H1 (cell line): ENCODE measurements at regions not wholly inside any gene's neighbourhood (a gene's known extent, or its start where the extent isn't known, plus 50 kb on each side); places are given as distances from the start of the nearest gene placed in this dataset.

Experiments used
- CTCF ChIA-PET: fragments of 300-600 bp; sonication (Branson Sonifier 250); formaldehyde crosslinking; loops from one replicate; lab custom pipeline; 2021; ENCODE audit not compliant: partially characterized antibody; lab: Charles Lee
- POLR2A ChIA-PET: fragments of 300-600 bp; sonication (Branson Sonifier 250); formaldehyde crosslinking; loops from one replicate; lab custom pipeline; 2021; ENCODE audit warnings: inconsistent platforms; ENCODE audit not compliant: partially characterized antibody; lab: Charles Lee
- DNase-seq, 2 experiments: peaks; one replicate each; pipeline versions ENCODE4 v3.0.0 to v3.0.0-alpha.2; 2010 to 2022; ENCODE audit warnings: low spot score in 2 of 2, low read depth in 1 of 2, mixed read lengths in 1 of 2
- FAIRE-seq: peaks from 2 replicates; lab custom pipeline; 2011; peaks lifted over from hg19 to GRCh38; lab: Jason Lieb, UNC
- H2AFZ ChIP-seq: 2 replicates; pipeline ENCODE4 v1.8.1; 2012; ENCODE audit warnings: low read length, inconsistent platforms
- H2AK5ac ChIP-seq: 2 replicates; pipeline ENCODE4 v1.6.1; 2013; ENCODE audit warnings: low read depth, low read length
- H2BK120ac ChIP-seq: replicated peaks from 2 replicates; pipeline ENCODE3; 2013; ENCODE audit warnings: low read depth, low read length, inconsistent platforms
- H2BK12ac ChIP-seq: 2 replicates; pipeline ENCODE4 v1.6.1; 2013; ENCODE audit warnings: low read depth, low read length
- H2BK15ac ChIP-seq: 2 replicates; pipeline ENCODE4 v1.6.1; 2013; ENCODE audit warnings: low read length
- H2BK20ac ChIP-seq: 2 replicates; pipeline ENCODE4 v1.6.1; 2013; ENCODE audit warnings: low read length
- H2BK5ac ChIP-seq: 2 replicates; pipeline ENCODE4 v1.6.1; 2013; ENCODE audit warnings: low read depth, low read length
- H3K14ac ChIP-seq: 2 replicates; pipeline ENCODE4 v1.6.1; 2013; ENCODE audit warnings: inconsistent platforms; ENCODE audit not compliant: insufficient read length
- H3K18ac ChIP-seq: 2 replicates; pipeline ENCODE4 v1.6.1; 2013; ENCODE audit warnings: low read length; ENCODE audit errors: extremely low read depth
- H3K23ac ChIP-seq: 2 replicates; pipeline ENCODE4 v1.6.1; 2013; ENCODE audit warnings: inconsistent platforms; ENCODE audit not compliant: insufficient read length
- H3K23me2 ChIP-seq: 2 replicates; pipeline ENCODE4 v1.6.1; 2013; ENCODE audit warnings: low read depth, low read length
- H3K27ac ChIP-seq: 2 replicates; pipeline ENCODE4 v1.6.1; 2011; ENCODE audit warnings: low read depth, low read length, inconsistent platforms
- H3K27me3 ChIP-seq, 4 experiments: replicated peaks in 1 of 4; 1 replicate in 1 of 4; 2 replicates in 3 of 4; pipeline versions ENCODE4 v1.6.1 to v1.8.1; 2011 to 2013; ENCODE audit warnings: low read length in 3 of 4, mild to moderate bottlenecking in 3 of 4, inconsistent platforms in 2 of 4, mixed read lengths in 2 of 4, moderate library complexity in 1 of 4; ENCODE audit not compliant: control insufficient read depth in 3 of 4, insufficient read depth in 3 of 4; ENCODE audit errors: extremely low read depth in 1 of 4
- H3K36me3 ChIP-seq, 4 experiments: 2 replicates each; pipeline versions ENCODE4 v1.6.1 to v1.8.1; 2011 to 2013; ENCODE audit warnings: mild to moderate bottlenecking in 4 of 4, low read length in 3 of 4, moderate library complexity in 2 of 4, control low read depth in 1 of 4, inconsistent platforms in 1 of 4; ENCODE audit not compliant: insufficient read depth in 4 of 4, control insufficient read depth in 2 of 4
- H3K4ac ChIP-seq: replicated peaks from 2 replicates; pipeline ENCODE3; 2013; ENCODE audit warnings: low read length, low read depth, mixed read lengths, inconsistent platforms; ENCODE audit not compliant: insufficient read length
- H3K4me1 ChIP-seq, 4 experiments: replicated peaks in 1 of 4; 1 replicate in 1 of 4; 2 replicates in 3 of 4; pipeline versions ENCODE4 v1.6.1 to v1.8.1; 2011 to 2013; ENCODE audit warnings: low read length in 3 of 4, inconsistent platforms in 2 of 4, mixed read lengths in 1 of 4; ENCODE audit not compliant: insufficient read depth in 4 of 4, control insufficient read depth in 3 of 4
- H3K4me2 ChIP-seq, 2 experiments: 2 replicates each; pipeline versions ENCODE4 v1.6.1 to v1.8.1; 2011 to 2013; ENCODE audit warnings: low read depth in 2 of 2, low read length in 2 of 2, control low read depth in 1 of 2, inconsistent platforms in 1 of 2, mild to moderate bottlenecking in 1 of 2; ENCODE audit not compliant: insufficient read depth in 1 of 2
- H3K4me3 ChIP-seq, 4 experiments: fragments of 200-600, 300-600 bp in 1 of 4; sonication (generic), shearing (Covaris generic), sonication (Bioruptor Twin) in 1 of 4; 2 replicates each; pipeline versions ENCODE4 v1.5.1 to v1.8.1; 2011 to 2016; ENCODE audit warnings: low read length in 4 of 4, low read depth in 3 of 4, control low read depth in 2 of 4, inconsistent platforms in 2 of 4, mild to moderate bottlenecking in 2 of 4, mixed read lengths in 1 of 4, moderate library complexity in 1 of 4; ENCODE audit not compliant: insufficient read depth in 2 of 4; ENCODE audit errors: extremely low read depth in 1 of 4
- H3K56ac ChIP-seq: replicated peaks from 2 replicates; pipeline ENCODE3; 2013; ENCODE audit warnings: low read depth, mild to moderate bottlenecking, mixed read lengths, low read length, inconsistent platforms; ENCODE audit not compliant: insufficient read length
- H3K79me1 ChIP-seq: 2 replicates; pipeline ENCODE4 v1.6.1; 2013; ENCODE audit warnings: low read depth, low read length, control low read depth
- H3K79me2 ChIP-seq, 2 experiments: 2 replicates each; pipeline versions ENCODE4 v1.6.1 to v1.8.1; 2012 to 2013; ENCODE audit warnings: low read length in 2 of 2, mild to moderate bottlenecking in 2 of 2, inconsistent platforms in 1 of 2; ENCODE audit not compliant: insufficient read depth in 2 of 2, control insufficient read depth in 1 of 2
- H3K9ac ChIP-seq, 4 experiments: replicated peaks in 1 of 4; 1 replicate in 1 of 4; 2 replicates in 3 of 4; pipeline versions ENCODE4 v1.6.1 to v1.8.1; 2011 to 2013; ENCODE audit warnings: low read depth in 3 of 4, low read length in 3 of 4, control low read depth in 2 of 4, mild to moderate bottlenecking in 2 of 4, moderate library complexity in 2 of 4, inconsistent platforms in 1 of 4; ENCODE audit errors: extremely low read depth in 1 of 4
- H3K9me3 ChIP-seq, 2 experiments: 2 replicates each; pipeline versions ENCODE4 v1.6.1 to v1.8.1; 2012 to 2013; ENCODE audit warnings: mild to moderate bottlenecking in 2 of 2, moderate library complexity in 2 of 2, control low read depth in 1 of 2, inconsistent platforms in 1 of 2, low read depth in 1 of 2, low read length in 1 of 2, mixed read lengths in 1 of 2; ENCODE audit not compliant: insufficient read depth in 2 of 2
- H4K20me1 ChIP-seq, 2 experiments: replicated peaks in 1 of 2; 2 replicates each; pipeline versions ENCODE3 to v1.8.1; 2011 to 2013; ENCODE audit warnings: inconsistent platforms in 2 of 2, low read length in 2 of 2, mild to moderate bottlenecking in 1 of 2; ENCODE audit not compliant: insufficient read depth in 2 of 2, control insufficient read depth in 1 of 2
- H4K5ac ChIP-seq: 2 replicates; pipeline ENCODE4 v1.6.1; 2013; ENCODE audit warnings: low read length, low read depth, mixed read lengths, inconsistent platforms; ENCODE audit not compliant: insufficient read length
- H4K8ac ChIP-seq: 2 replicates; pipeline ENCODE4 v1.8.0; 2013; ENCODE audit warnings: mild to moderate bottlenecking, moderate library complexity, low read length, inconsistent platforms; ENCODE audit not compliant: insufficient read depth; ENCODE audit errors: extremely low read depth
- H4K91ac ChIP-seq: replicated peaks from 2 replicates; pipeline ENCODE3; 2013; ENCODE audit warnings: low read length, mixed read lengths, inconsistent platforms; ENCODE audit not compliant: insufficient read length
- WGBS, 2 experiments: shearing (Covaris generic) in 1 of 2; methylation state at CpG; one replicate each; pipeline versions ENCODE4 v1.1.6 to v1.1.7; 2013 to 2015; ENCODE audit warnings: low lambda C conversion rate in 2 of 2, mixed read lengths in 2 of 2, inconsistent platforms in 1 of 2, low coverage in 1 of 2, missing lambda C conversion rate in 1 of 2; ENCODE audit not compliant: insufficient replicate concordance in 2 of 2, insufficient coverage in 1 of 2, insufficient read length in 1 of 2; ENCODE audit errors: extremely low coverage in 1 of 2, missing lambda C conversion rate in 1 of 2; 5-methylcytosine and 5-hydroxymethylcytosine counted together
- TF ChIP-seq, protein P1 (sequence below): fragments of 300-600 bp; sonication (generic); IDR thresholded peaks from 2 replicates; pipeline ENCODE4 v1.7.1; 2012; ENCODE audit warnings: low read length, moderate library complexity, mild to moderate bottlenecking, inconsistent platforms; ENCODE audit not compliant: insufficient replicate concordance

GRCh38 chr13:90696254-90696653 is 651.2 kb upstream of the MIR17HG start:
- H3K23me2 ChIP-seq: no peaks in the 10 kb centered on the region
- ChIA-PET CTCF (interaction anchor here (0.7 to 1.0 kb wide), 2 partner anchors 12 to 22 kb away, joined by 3 read pairs; no protein-coding TSS in a partner anchor), POLR2A (no interaction called here)
- no peak overlapping the region for H4K91ac ChIP-seq
- no peak overlapping the region for H3K4me3 ChIP-seq
- no peak overlapping the region for H2BK15ac ChIP-seq
- no peak overlapping the region for H3K9ac ChIP-seq
- no peak overlapping the region for H3K18ac ChIP-seq
- H3K4ac ChIP-seq: no peak overlapping the region
- H2AFZ ChIP-seq: 0 out of 2 replicates have a peak overlapping the region, but pooled peaks have one; percentile 67
- H3K79me1 ChIP-seq: no peaks in the 10 kb centered on the region
- FAIRE-seq (no peak), DNase-seq (no peak)
- no peak overlapping the region for H2BK12ac ChIP-seq
- H3K56ac ChIP-seq: no peak overlapping the region
- no peak overlapping the region for H2BK20ac ChIP-seq
- no peak overlapping the region for H3K27ac ChIP-seq
- no peaks in the 10 kb centered on the region for H3K79me2 ChIP-seq
- H3K36me3 ChIP-seq: no peaks in the 10 kb centered on the region
- H4K8ac ChIP-seq: no peak overlapping the region
- H3K4me1 ChIP-seq: no peaks in the 10 kb centered on the region
- H3K4me2 ChIP-seq: no peak overlapping the region
- no peak overlapping the region for H3K23ac ChIP-seq
- no peak overlapping the region for H2BK120ac ChIP-seq
- WGBS, 2 experiments: 100% methylated on average over 1 of the region's 1 CpG; no CpG with 5 or more reads in 1 of the 2 experiments
- no peak overlapping the region for H2BK5ac ChIP-seq
- no peak overlapping the region for H4K5ac ChIP-seq
- no peaks in the 10 kb centered on the region for H3K9me3 ChIP-seq
- H3K27me3 ChIP-seq: no peaks in the 10 kb centered on the region
- H4K20me1 ChIP-seq: no peaks in the 10 kb centered on the region
- no peak overlapping the region for H3K14ac ChIP-seq
- H2AK5ac ChIP-seq: no peak overlapping the region
- TF ChIP-seq, protein P1, sequence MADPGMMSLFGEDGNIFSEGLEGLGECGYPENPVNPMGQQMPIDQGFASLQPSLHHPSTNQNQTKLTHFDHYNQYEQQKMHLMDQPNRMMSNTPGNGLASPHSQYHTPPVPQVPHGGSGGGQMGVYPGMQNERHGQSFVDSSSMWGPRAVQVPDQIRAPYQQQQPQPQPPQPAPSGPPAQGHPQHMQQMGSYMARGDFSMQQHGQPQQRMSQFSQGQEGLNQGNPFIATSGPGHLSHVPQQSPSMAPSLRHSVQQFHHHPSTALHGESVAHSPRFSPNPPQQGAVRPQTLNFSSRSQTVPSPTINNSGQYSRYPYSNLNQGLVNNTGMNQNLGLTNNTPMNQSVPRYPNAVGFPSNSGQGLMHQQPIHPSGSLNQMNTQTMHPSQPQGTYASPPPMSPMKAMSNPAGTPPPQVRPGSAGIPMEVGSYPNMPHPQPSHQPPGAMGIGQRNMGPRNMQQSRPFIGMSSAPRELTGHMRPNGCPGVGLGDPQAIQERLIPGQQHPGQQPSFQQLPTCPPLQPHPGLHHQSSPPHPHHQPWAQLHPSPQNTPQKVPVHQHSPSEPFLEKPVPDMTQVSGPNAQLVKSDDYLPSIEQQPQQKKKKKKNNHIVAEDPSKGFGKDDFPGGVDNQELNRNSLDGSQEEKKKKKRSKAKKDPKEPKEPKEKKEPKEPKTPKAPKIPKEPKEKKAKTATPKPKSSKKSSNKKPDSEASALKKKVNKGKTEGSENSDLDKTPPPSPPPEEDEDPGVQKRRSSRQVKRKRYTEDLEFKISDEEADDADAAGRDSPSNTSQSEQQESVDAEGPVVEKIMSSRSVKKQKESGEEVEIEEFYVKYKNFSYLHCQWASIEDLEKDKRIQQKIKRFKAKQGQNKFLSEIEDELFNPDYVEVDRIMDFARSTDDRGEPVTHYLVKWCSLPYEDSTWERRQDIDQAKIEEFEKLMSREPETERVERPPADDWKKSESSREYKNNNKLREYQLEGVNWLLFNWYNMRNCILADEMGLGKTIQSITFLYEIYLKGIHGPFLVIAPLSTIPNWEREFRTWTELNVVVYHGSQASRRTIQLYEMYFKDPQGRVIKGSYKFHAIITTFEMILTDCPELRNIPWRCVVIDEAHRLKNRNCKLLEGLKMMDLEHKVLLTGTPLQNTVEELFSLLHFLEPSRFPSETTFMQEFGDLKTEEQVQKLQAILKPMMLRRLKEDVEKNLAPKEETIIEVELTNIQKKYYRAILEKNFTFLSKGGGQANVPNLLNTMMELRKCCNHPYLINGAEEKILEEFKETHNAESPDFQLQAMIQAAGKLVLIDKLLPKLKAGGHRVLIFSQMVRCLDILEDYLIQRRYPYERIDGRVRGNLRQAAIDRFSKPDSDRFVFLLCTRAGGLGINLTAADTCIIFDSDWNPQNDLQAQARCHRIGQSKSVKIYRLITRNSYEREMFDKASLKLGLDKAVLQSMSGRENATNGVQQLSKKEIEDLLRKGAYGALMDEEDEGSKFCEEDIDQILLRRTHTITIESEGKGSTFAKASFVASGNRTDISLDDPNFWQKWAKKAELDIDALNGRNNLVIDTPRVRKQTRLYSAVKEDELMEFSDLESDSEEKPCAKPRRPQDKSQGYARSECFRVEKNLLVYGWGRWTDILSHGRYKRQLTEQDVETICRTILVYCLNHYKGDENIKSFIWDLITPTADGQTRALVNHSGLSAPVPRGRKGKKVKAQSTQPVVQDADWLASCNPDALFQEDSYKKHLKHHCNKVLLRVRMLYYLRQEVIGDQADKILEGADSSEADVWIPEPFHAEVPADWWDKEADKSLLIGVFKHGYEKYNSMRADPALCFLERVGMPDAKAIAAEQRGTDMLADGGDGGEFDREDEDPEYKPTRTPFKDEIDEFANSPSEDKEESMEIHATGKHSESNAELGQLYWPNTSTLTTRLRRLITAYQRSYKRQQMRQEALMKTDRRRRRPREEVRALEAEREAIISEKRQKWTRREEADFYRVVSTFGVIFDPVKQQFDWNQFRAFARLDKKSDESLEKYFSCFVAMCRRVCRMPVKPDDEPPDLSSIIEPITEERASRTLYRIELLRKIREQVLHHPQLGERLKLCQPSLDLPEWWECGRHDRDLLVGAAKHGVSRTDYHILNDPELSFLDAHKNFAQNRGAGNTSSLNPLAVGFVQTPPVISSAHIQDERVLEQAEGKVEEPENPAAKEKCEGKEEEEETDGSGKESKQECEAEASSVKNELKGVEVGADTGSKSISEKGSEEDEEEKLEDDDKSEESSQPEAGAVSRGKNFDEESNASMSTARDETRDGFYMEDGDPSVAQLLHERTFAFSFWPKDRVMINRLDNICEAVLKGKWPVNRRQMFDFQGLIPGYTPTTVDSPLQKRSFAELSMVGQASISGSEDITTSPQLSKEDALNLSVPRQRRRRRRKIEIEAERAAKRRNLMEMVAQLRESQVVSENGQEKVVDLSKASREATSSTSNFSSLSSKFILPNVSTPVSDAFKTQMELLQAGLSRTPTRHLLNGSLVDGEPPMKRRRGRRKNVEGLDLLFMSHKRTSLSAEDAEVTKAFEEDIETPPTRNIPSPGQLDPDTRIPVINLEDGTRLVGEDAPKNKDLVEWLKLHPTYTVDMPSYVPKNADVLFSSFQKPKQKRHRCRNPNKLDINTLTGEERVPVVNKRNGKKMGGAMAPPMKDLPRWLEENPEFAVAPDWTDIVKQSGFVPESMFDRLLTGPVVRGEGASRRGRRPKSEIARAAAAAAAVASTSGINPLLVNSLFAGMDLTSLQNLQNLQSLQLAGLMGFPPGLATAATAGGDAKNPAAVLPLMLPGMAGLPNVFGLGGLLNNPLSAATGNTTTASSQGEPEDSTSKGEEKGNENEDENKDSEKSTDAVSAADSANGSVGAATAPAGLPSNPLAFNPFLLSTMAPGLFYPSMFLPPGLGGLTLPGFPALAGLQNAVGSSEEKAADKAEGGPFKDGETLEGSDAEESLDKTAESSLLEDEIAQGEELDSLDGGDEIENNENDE: no peak
